PC-9 (cell line): ENCODE measurements at regions not wholly inside any gene's neighbourhood (a gene's known extent, or its start where the extent isn't known, plus 50 kb on each side); places are given as distances from the start of the nearest gene placed in this dataset.

Experiments
- EZH2 ChIP-seq: fragments of 200-600 bp; sonication (generic); IDR thresholded peaks from 2 replicates; pipeline ENCODE4 v1.8.0; 2017; ENCODE audit warnings: antibody characterized with exemption, low read depth
- TF ChIP-seq, protein P1 (sequence below): fragments of 200-600 bp; sonication (generic); conservative IDR thresholded peaks from 2 replicates; pipeline ENCODE4 v1.6.1; 2017; ENCODE audit warnings: mixed run types, antibody characterized with exemption, mild to moderate bottlenecking, moderate library complexity

DNA sequence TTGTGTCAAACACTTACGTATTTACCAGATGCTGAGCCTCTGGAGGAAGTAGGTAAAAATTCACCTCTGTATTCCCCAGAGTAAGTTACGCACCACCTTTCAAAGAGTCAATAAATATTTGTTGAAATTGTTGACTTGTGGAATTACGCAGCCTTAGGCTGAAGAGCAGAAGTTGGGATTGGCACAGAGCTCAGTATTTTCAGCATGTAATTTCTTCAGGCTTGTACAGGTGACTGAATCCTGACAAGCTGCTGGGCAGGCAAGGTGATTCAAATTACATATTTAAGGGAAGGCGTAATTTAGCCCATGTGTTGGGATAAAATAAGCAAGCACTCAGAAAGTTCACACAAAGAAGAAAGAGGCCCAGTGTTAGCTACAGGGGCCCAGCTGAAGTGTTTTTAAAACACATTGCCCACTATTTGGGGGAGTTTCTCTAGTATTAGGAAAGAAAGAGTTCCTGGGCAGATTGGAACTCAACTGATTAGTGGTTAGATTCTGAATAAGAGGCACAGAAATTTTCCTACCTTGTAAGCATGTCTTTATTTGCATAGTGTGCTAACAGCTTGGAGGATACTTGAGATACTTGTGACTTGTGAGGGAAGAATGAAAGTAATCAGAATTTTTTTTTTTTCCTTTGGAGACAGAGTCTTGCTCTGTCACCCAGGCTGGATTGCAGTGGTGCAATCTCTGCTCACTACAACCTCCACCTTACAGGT lies 165.3 kb upstream of the FBXL7 start:
- TF ChIP-seq, protein P1, sequence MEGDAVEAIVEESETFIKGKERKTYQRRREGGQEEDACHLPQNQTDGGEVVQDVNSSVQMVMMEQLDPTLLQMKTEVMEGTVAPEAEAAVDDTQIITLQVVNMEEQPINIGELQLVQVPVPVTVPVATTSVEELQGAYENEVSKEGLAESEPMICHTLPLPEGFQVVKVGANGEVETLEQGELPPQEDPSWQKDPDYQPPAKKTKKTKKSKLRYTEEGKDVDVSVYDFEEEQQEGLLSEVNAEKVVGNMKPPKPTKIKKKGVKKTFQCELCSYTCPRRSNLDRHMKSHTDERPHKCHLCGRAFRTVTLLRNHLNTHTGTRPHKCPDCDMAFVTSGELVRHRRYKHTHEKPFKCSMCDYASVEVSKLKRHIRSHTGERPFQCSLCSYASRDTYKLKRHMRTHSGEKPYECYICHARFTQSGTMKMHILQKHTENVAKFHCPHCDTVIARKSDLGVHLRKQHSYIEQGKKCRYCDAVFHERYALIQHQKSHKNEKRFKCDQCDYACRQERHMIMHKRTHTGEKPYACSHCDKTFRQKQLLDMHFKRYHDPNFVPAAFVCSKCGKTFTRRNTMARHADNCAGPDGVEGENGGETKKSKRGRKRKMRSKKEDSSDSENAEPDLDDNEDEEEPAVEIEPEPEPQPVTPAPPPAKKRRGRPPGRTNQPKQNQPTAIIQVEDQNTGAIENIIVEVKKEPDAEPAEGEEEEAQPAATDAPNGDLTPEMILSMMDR = no peak
- TF ChIP-seq EZH2 = no peak
